NT2/D1 (cell line): ENCODE measurements at regions not wholly inside any gene's neighbourhood (a gene's known extent, or its start where the extent isn't known, plus 50 kb on each side); places are given as distances from the start of the nearest gene placed in this dataset.

Source experiments
- YY1 ChIP-seq: IDR thresholded peaks from 2 replicates; pipeline ENCODE4 v1.6.1; 2011; ENCODE audit not compliant: insufficient read length, insufficient read depth
- ZNF274 ChIP-seq: IDR thresholded peaks from 2 replicates; pipeline ENCODE4 v1.6.1; 2011; ENCODE audit warnings: mild to moderate bottlenecking, low read depth, low read length

GRCh38 chr1:243968413-243968812 lies 82.7 kb upstream of the ZBTB18 start:
- no peak for TF ChIP-seq YY1
- TF ChIP-seq ZNF274, result no peak
